Chondrocyte (in vitro differentiated cells): ENCODE measurements at regions not wholly inside any gene's neighbourhood (a gene's known extent, or its start where the extent isn't known, plus 50 kb on each side); places are given as distances from the start of the nearest gene placed in this dataset.
"Not testable (repeated sequence)": the region's sequence is repeated elsewhere in the genome, so short reads cannot be mapped to it uniquely, and the experiment has no call there.

Experiments used
- DNase-seq: peaks from one replicate; pipeline ENCODE4 v3.0.0; 2021; ENCODE audit warnings: mixed read lengths, low spot score
- H3K27ac Mint-ChIP-seq: one replicate; pipeline ENCODE4 v1.8.0; 2021; ENCODE audit warnings: mild to moderate bottlenecking, moderate library complexity, mixed read lengths; ENCODE audit not compliant: unreplicated experiment
- H3K27me3 Mint-ChIP-seq: 2 replicates; pipeline ENCODE4 v1.8.0; 2021; ENCODE audit warnings: low read depth, mixed read lengths
- H3K36me3 Mint-ChIP-seq: 2 replicates; pipeline ENCODE4 v1.8.0; 2021; ENCODE audit warnings: low read depth, mixed read lengths
- H3K4me1 Mint-ChIP-seq: 2 replicates; pipeline ENCODE4 v1.8.0; 2021; ENCODE audit warnings: low read depth, mild to moderate bottlenecking, mixed read lengths
- H3K4me3 Mint-ChIP-seq: one replicate; pipeline ENCODE4 v1.8.0; 2021; ENCODE audit warnings: mild to moderate bottlenecking, moderate library complexity, mixed read lengths; ENCODE audit not compliant: unreplicated experiment
- H3K9me3 Mint-ChIP-seq: 2 replicates; pipeline ENCODE4 v1.8.0; 2021; ENCODE audit warnings: low read depth, mixed read lengths
- CTCF ChIP-seq: fragments of 200-600 bp; sonication (generic); IDR thresholded peaks from 2 replicates; pipeline ENCODE4 v1.5.0; 2021; ENCODE audit warnings: antibody characterized with exemption, mild to moderate bottlenecking, moderate library complexity

GRCh38 chr5:3153226-3153858, 401.9 kb upstream of the IRX2 start:
- Mint-ChIP-seq H3K4me1 (no peaks in the 10 kb centered on the region), H3K27me3 (no peaks in the 10 kb centered on the region), H3K36me3 (no peaks in the 10 kb centered on the region), H3K9me3 (peaks cover 10% of the 10 kb centered on the region), H3K27ac (no peak overlapping the region), H3K4me3 (no peak overlapping the region)
- no peak for DNase-seq
- no peak for TF ChIP-seq CTCF

- Mint-ChIP-seq H3K4me1 (no peaks in the 10 kb centered on the region), H3K9me3 (peaks cover 19% of the 10 kb centered on the region), H3K4me3 (no peak overlapping the region), H3K36me3 (no peaks in the 10 kb centered on the region), H3K27ac (no peak overlapping the region), H3K27me3 (no peaks in the 10 kb centered on the region)
- no peak for TF ChIP-seq CTCF
- no peak for DNase-seq
Measured at GRCh38 chr5:3149899-3150298, 398.4 kb upstream of the IRX2 start.

- not testable (repeated sequence) for H3K4me3 Mint-ChIP-seq, DNase-seq, H3K36me3 Mint-ChIP-seq, H3K27ac Mint-ChIP-seq, H3K27me3 Mint-ChIP-seq, H3K4me1 Mint-ChIP-seq
- peaks cover 22% of the 10 kb centered on the region for H3K9me3 Mint-ChIP-seq
Measured at GRCh38 chr5:3147405-3147804, 395.9 kb upstream of the IRX2 start.

GRCh38 chr5:3145641-3146040, 394.2 kb upstream of the IRX2 start:
- Mint-ChIP-seq H3K4me3 (no peak overlapping the region), H3K36me3 (no peaks in the 10 kb centered on the region), H3K9me3 (peaks cover 20% of the 10 kb centered on the region), H3K27me3 (no peaks in the 10 kb centered on the region), H3K27ac (no peak overlapping the region), H3K4me1 (no peaks in the 10 kb centered on the region)
- TF ChIP-seq CTCF = no peak
- no peak for DNase-seq

GRCh38 chr5:3143382-3143781, 391.9 kb upstream of the IRX2 start:
- no peak for DNase-seq
- no peak for TF ChIP-seq CTCF
- Mint-ChIP-seq H3K4me1 (no peaks in the 10 kb centered on the region), H3K27ac (no peak overlapping the region), H3K9me3 (peaks cover 26% of the 10 kb centered on the region), H3K27me3 (no peaks in the 10 kb centered on the region), H3K36me3 (no peaks in the 10 kb centered on the region), H3K4me3 (no peak overlapping the region)
